NCI-H748 (cell line): ENCODE measurements at regions not wholly inside any gene's neighbourhood (a gene's known extent, or its start where the extent isn't known, plus 50 kb on each side); places are given as distances from the start of the nearest gene placed in this dataset.
A peak's percentile ranks its signal among the peaks of the same experiment; 100 is the strongest.
"Not testable (repeated sequence)": the region's sequence is repeated elsewhere in the genome, so short reads cannot be mapped to it uniquely, and the experiment has no call there.

Experiments used
- DNase-seq: peaks from one replicate; lab custom pipeline; 2025; ENCODE audit not compliant: unreplicated experiment; lab: John Stamatoyannopoulos, UW

GRCh38 chr2:89129440-89129839, 438.0 kb downstream of the RPIA start:
- not testable (repeated sequence) for DNase-seq

- DNase-seq, result not testable (repeated sequence)
These were observed 439.3 kb downstream of the RPIA start for GRCh38 chr2:89130665-89131308.

GRCh38 chr2:89142959-89143358, 451.5 kb downstream of the RPIA start:
- DNase-seq, result peak; percentile 85

- DNase-seq, result not testable (repeated sequence)
These were observed 453.9 kb downstream of the RPIA start for GRCh38 chr2:89145342-89145741.

GRCh38 chr2:89148256-89148655, 456.8 kb downstream of the RPIA start:
- DNase-seq, result not testable (repeated sequence)

GRCh38 chr2:89151699-89152098, 460.2 kb downstream of the RPIA start:
- not testable (repeated sequence) for DNase-seq

- not testable (repeated sequence) for DNase-seq
These were observed 461.0 kb downstream of the RPIA start for GRCh38 chr2:89152501-89152900.

GRCh38 chr2:89153210-89153609, 461.7 kb downstream of the RPIA start:
- not testable (repeated sequence) for DNase-seq

- DNase-seq, result not testable (repeated sequence)
These were observed 462.8 kb downstream of the RPIA start for GRCh38 chr2:89154247-89154682.

- DNase-seq, result not testable (repeated sequence)
These were observed 468.8 kb downstream of the RPIA start for GRCh38 chr2:89160306-89160705.

GRCh38 chr2:89161626-89162025, 470.2 kb downstream of the RPIA start:
- DNase-seq, result not testable (repeated sequence)

- DNase-seq, result not testable (repeated sequence)
These were observed 479.2 kb downstream of the RPIA start for GRCh38 chr2:89170506-89171173.

GRCh38 chr2:89171174-89171519, 479.7 kb downstream of the RPIA start:
- not testable (repeated sequence) for DNase-seq

GRCh38 chr2:89177004-89177403, 485.5 kb downstream of the RPIA start:
- not testable (repeated sequence) for DNase-seq

GRCh38 chr2:89182221-89182620, 490.7 kb downstream of the RPIA start:
- DNase-seq, result not testable (repeated sequence)

GRCh38 chr2:89184746-89185145, 493.3 kb downstream of the RPIA start:
- not testable (repeated sequence) for DNase-seq

- not testable (repeated sequence) for DNase-seq
These were observed 504.3 kb downstream of the RPIA start for GRCh38 chr2:89195636-89196251.

GRCh38 chr2:89196719-89197118, 505.2 kb downstream of the RPIA start:
- not testable (repeated sequence) for DNase-seq

GRCh38 chr2:89198026-89198425, 506.6 kb downstream of the RPIA start:
- DNase-seq, result not testable (repeated sequence)

GRCh38 chr2:89199453-89200246, 508.2 kb downstream of the RPIA start:
- DNase-seq, result not testable (repeated sequence)

GRCh38 chr2:89200247-89200527, 508.7 kb downstream of the RPIA start:
- not testable (repeated sequence) for DNase-seq
